ENCODE measurements at regions not wholly inside any gene's neighbourhood (a gene's known extent, or its start where the extent isn't known, plus 50 kb on each side); places are given as distances from the start of the nearest gene placed in this dataset.

DNA sequence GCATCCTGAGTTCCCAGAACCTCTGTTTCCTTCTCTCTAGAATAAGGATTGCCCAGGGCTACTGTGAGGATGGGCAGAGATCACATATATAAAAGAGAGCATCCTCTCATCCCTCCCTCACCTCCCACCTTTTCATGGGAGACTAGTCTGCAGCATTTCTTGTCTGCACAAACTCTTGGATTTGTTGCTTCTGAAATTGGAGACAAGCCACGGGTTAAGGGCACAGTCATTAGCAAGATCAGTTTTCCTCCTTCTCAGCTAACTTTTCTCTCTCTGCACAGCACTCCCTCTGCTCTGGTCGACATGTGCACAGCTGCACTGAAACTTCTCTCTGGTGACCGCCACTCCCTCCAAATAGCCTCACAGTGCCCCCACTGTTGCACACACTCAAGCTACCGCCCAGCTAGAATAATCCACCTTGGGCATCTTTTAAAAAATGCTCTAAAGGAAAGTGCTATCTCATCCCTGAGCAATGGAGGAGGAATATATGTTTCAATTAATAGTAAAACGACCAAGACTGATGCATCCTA, 50.9 kb upstream of the DUSP22 start:
- Histone ChIP-seq H3K4me1 (ENCODE audit: control insufficient read depth in 1 of 2, insufficient read depth in 2 of 2, low read length in 2 of 2) (no peaks in the 10 kb centered on the region), H3K79me2 (ENCODE audit: insufficient read depth, low read length) (no peaks in the 10 kb centered on the region), H4K20me1 (ENCODE audit: insufficient read depth) (no peaks in the 10 kb centered on the region), H3K4me2 (ENCODE audit: low read length) (no peak overlapping the region), H3K9me3 (ENCODE audit: control insufficient read depth in 1 of 2, insufficient read depth in 1 of 2, low read depth in 1 of 2, low read length in 2 of 2) (no peaks in the 10 kb centered on the region), H3K4me3 (replicated peaks in 1 of 2; ENCODE audit: low read depth in 1 of 2, low read length in 2 of 2) (no peak overlapping the region), H3K9ac (ENCODE audit: low read length) (no peak overlapping the region), H3K27me3 (ENCODE audit: insufficient read depth, low read length) (no peaks in the 10 kb centered on the region), H3K36me3 (ENCODE audit: control insufficient read depth in 1 of 2, insufficient read depth in 2 of 2, low read length in 2 of 2) (no peaks in the 10 kb centered on the region), H3K27ac (ENCODE audit: low read depth, low read length) (no peak overlapping the region), H3K9me2 (ENCODE audit: insufficient read depth) (no peaks in the 10 kb centered on the region), H2AFZ (ENCODE audit: low read depth, low read length, poor library complexity, severe bottlenecking) (no peak overlapping the region)
- no TSS peak for BruUV-seq (replicated peaks)
- POLR2A ChIA-PET: no interaction called here
- no peak for TF ChIP-seq SIN3A (IDR thresholded peaks at IDR 0.05; ENCODE audit: low read depth)
- no peak for TF ChIP-seq CEBPB (IDR thresholded peaks at IDR 0.05; ENCODE audit: low read depth)
- no peak for TF ChIP-seq EZH2phosphoT487 (IDR thresholded peaks at IDR 0.05; ENCODE audit: borderline replicate concordance)
- TF ChIP-seq, protein P1, sequence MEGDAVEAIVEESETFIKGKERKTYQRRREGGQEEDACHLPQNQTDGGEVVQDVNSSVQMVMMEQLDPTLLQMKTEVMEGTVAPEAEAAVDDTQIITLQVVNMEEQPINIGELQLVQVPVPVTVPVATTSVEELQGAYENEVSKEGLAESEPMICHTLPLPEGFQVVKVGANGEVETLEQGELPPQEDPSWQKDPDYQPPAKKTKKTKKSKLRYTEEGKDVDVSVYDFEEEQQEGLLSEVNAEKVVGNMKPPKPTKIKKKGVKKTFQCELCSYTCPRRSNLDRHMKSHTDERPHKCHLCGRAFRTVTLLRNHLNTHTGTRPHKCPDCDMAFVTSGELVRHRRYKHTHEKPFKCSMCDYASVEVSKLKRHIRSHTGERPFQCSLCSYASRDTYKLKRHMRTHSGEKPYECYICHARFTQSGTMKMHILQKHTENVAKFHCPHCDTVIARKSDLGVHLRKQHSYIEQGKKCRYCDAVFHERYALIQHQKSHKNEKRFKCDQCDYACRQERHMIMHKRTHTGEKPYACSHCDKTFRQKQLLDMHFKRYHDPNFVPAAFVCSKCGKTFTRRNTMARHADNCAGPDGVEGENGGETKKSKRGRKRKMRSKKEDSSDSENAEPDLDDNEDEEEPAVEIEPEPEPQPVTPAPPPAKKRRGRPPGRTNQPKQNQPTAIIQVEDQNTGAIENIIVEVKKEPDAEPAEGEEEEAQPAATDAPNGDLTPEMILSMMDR (IDR thresholded peaks at IDR 0.05 in 2 of 3, conservative IDR thresholded peaks at IDR 0.05 in 1 of 3; ENCODE audit: borderline replicate concordance in 1 of 3, insufficient read depth in 1 of 3, low read depth in 2 of 3, low read length in 2 of 3): no peak
- no peak for ATAC-seq
- intact Hi-C loops (cut with micrococcal nuclease): no loop called here
- RAD21 ChIA-PET (ENCODE audit: low non-redundant PET in 1 of 2, low total read pairs in 2 of 2, uncharacterized antibody in 2 of 2, unreplicated experiment in 2 of 2): no interaction called here
- CTCF ChIA-PET: no interaction called here
- no peak for DNase-seq (ENCODE audit: low read depth, low spot score)

Measured in HCT116 (cell line).